ENCODE measurements at regions not wholly inside any gene's neighbourhood (a gene's known extent, or its start where the extent isn't known, plus 50 kb on each side); places are given as distances from the start of the nearest gene placed in this dataset.

DNA sequence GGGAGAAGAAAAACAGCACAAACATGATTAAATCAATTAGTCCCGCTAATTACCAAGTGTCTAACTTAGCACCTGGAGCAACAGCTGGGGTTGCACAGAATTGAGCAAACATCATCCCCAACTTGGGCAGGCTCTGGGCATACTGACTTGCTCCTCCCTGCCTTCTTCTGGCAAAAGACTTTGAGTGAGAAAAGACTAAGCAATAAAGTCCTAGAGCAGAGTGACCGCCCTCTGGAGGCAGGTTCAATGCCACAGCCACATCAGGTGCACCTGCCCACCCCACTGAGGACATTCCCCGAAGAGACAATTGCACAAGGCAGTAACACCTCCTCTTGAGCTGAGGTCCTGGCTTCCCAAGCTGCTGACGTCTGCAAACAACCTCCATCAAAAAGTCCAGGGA, 358.3 kb downstream of the SOX9 start:
- DNase-seq = no peak

DNA sequence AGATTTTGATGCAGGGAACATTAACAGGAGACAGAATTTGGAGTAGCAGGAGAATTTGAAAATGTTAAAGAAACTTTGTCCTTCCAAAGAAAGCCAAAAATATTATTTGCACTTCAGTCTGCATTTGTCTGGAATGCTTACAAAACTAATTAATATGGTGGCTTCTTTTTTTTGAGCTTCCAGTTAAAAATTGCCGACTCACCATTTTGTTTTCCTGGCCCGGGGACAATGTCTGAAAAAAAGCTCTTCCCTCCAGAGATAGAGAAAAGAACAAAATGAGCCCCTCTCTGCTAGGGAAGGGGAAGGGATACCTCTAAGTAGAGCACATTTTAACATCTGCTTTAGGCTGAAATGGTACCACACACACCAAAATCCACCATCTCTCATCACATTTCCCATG, 360.8 kb downstream of the SOX9 start:
- DNase-seq = no peak

DNA sequence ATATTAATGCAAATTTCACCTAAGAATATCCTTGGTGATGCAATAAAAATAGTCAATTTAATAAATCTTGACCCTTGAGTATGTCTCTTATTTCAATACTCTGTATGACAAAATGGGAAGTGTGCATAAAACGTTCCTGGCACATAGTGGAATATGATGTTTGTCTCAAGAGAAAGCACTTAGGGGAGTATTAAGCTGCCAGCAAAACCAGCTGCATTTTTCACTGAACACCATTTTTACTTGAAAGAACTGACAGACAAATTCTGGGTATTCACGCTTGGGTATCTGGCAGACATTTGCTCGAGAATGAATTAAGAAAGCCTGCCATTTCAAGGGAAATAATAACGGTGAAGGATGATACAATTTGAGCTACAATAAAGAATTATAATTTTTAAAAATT, 364.8 kb downstream of the SOX9 start:
- no peak for DNase-seq

DNA sequence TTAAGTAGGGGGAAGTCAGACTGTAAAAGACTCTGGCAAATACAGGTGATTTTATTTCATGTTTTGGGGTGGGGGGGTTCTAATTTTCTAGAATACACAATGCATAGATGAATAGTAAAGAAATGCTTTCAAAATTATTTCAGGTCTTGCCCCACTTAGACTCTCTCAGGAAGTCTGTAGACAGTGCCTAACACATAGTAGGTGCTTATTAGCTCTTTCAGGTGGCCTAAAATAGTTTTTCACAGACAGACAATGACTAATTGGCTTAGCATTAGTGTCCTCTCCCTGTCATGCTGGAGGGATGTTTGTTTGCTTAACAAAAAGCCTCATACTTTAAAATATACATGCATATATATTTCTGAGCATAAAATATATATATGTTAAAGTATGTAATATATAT, 366.0 kb downstream of the SOX9 start:
- no peak for DNase-seq

DNA sequence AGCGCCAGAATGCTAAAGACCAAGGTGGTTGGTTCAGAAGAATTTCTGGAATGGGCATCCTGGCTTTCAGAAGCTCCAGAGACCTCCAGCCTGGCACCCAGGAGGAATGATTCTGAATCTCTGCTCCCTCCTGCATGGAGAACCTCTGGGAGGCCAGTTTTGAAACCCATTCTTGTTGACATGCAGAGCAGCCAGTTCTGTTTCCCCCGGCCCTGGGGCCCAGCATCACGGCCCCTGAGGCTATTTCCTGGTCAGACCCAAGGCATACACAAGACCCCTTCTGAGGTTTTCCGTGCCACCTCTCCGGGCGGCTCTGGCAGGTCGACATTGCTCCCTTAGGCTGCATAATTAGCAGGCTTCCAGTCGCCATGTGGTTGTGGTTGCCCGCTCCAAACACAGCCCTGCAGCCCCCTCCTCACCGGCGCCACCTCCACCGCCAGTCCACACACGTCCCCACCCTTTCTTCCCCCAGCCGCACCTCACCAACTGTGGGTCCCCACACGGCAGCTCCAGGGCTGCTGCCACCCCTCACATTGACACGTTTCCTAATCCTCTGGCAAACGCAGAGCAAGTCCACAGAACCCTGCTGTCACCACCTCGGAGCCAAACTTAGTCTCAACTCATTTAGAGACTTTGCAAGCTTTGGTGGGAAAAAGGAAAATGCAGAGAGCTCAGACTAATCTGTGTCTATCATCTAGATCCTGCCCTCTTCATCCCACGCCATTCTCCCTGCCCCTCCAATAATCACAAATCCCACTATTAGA, 367.1 kb downstream of the SOX9 start:
- DNase-seq = no peak

DNA sequence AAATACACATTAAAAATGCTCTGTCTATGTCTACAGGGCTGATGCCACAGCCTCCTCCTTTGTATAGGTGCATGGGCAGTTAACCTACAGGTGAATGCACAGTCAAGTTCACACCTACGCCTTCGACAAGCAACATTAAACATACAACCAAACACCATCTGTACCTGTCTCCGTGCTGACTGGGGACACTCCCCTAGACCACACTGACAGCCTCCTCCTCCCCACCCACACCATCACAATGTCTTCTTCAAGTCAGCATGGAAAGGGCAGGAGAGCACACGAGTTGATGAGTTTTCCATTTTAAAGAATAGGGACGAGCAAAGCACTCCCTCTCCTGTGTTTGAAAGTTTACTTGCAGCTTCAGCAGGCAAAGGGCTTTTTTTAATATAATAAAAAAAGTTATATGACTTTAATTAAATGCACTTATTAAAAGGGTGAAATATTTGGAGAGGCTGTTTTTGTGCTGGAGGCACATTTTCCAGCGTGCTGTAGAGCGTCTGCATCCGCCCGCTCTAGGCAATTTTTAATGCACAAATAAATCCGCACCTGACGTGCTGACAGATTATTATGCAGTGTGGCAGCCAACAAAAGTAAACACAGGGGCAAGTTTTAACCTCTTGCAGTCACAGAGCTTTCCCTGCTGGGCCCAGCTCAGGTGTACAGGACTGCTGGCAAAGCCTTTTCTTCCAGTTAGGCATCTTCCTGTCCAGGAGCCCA, 367.9 kb downstream of the SOX9 start:
- DNase-seq = no peak

DNA sequence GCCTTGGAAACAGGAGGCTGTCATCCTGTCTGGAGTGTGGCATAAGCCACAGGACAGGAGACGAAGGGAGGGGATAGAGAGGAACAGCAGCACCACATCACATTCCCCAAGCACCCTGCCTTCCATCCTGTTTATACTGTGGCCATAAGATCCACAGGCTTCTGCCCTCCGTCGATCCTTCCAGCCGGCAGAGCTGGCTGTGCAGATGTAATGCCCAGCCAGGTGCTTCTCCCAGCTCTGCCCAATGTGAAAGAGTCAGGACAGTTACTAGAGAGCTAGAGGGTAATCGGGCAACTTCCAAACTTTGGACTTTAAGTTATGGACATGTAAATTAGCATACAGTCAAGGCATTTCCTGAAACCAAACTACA, 368.4 kb downstream of the SOX9 start:
- DNase-seq = no peak

DNA sequence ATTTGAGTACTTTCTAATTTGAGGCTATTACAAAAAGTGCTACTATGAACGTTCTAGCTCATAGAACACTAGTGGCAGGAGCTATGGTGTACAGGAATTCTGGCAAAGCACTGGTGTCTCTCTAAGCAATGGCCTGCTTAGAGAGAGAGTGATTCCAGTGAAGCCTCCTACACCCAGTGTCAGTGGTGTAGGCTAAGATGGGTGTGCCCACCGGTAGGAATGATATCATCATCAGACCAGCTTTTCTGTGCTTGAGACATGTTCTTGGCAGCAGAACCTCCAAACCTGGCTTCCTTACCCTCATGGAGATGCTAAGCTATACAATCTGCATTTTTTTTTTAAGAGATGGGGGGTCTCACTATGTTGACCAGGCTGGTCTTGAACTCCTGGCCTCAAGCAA, 370.3 kb downstream of the SOX9 start:
- DNase-seq = no peak

DNA sequence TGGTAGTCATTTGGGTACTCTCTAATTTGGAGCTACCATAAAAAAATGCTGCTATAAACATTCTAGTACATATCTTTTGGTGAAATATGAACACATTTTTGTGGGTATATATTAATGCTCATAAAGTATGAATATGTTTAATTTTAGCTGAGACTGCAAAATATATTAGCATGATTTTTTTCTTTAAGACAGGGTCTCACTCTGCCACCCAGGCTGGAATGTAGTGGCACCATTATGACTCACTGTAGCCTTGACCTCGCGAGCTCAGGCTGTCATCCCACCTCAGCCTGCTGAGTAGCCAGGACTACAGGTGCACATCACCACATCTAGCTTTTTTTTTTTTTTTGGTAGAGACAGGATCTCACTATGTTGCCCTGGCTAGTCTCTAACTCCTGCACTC, 371.7 kb downstream of the SOX9 start:
- no peak for DNase-seq

DNA sequence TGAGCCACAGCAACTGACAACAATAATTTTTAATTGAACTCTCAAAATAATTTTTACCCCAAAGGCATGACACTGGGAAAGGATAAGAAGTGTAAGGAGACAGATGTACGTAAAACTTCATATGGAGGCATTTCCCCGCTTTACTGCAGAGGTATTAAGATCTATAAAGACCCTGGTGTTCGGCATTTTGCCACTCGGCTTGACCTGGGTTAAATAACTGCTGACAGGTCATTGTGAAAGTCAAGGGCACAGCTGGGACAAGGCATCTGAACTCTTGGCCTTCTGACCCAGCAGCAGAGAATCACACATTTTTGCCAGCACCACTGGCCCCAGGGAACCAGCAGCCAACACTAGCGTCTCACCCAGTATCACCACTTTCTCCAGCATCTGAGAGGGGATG, 372.1 kb downstream of the SOX9 start:
- DNase-seq = no peak

DNA sequence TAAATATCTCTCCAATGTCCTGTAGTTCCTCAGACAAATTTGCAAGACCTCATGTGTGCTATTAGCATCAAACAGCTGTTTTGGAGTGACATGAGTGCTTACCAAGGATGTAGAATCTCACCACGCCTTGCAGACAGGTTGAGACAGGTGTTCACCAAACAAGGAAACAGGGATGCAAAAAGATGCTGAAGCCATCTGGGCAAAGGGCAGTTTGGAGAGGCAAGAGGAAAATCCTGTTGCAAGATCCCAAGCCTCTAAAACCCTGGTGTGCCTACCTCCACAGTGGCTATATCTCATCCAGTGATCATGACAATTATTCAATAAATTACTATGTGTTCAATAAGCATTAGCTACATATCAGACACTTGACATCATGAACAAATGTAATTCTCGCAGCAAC, 373.7 kb downstream of the SOX9 start:
- no peak for DNase-seq

DNA sequence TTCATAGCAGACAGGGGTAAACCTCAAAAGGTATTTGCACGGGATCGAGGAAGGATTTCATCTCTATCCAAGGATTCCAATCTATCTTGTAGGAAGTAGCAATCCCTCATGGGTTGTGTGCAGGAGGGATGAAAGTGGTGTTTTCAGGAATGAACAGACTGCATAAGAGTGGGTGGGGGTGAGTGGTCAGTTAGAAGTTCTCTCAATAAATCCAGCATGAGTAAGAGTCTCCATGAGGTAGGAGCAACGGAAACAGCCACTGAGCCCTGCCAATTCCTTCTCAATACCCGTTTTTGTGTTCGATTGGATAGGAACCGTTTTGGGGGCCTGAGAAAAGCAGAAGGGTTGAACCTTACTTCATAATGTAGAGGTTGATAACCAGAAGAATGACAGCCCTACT, 375.6 kb downstream of the SOX9 start:
- DNase-seq = no peak

DNA sequence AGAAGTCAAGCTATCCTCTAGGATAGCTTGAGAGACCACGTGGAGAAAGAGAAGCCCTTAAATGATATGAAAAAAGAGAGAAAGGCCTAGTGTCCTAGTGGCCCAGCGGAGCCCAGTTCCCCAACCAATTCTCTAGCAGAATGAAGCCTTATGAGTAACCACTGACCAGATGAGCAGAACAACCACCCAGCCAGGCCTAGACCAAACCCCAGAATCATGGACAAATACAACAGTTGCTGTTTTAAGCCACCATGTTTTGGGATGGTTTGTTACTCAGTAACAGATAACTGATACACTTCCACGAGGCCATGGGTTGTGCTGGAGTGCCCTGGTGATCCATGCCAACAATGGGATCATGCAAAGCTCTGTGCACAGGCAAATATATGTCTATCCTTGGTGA, 377.1 kb downstream of the SOX9 start:
- DNase-seq = no peak

DNA sequence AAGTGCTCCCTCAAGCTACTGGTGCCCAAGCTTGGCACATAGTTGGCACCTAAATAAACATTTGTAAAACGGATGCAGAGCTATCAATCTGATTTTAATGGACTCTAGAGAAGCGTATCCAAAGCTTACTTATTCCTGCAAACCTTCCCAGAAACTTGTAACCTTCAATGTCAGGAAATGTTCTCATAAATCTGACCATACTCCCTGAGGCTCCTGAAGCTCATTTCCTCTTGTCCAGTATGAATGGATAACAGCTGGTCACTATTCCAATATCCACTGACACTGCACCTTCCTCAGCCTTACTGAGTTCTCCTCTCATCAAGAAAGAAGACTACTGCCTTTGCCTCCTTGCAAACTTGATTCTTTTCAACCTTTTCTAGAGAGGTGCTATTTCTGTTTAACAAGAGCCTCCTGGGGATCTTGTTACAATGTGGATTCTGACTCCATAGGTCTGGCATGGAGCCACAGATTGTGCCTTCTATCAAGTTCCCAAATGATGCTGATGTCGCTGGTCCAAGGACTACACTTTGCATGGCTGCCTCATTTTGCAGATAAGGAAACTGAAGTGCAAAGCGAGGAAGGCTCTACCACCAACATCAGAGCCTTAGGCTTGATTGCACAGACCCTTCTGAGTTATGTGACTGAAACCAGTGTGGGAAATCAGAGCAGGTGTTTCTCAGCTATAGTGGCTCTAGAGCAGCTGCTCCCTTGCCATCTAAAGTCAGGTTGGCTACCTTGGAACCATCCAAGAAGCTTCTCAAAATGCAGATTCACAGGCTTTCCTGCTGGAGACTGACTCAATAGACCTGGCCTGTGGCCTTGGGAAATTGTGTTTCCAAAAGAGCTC, 377.8 kb downstream of the SOX9 start:
- no peak for DNase-seq

DNA sequence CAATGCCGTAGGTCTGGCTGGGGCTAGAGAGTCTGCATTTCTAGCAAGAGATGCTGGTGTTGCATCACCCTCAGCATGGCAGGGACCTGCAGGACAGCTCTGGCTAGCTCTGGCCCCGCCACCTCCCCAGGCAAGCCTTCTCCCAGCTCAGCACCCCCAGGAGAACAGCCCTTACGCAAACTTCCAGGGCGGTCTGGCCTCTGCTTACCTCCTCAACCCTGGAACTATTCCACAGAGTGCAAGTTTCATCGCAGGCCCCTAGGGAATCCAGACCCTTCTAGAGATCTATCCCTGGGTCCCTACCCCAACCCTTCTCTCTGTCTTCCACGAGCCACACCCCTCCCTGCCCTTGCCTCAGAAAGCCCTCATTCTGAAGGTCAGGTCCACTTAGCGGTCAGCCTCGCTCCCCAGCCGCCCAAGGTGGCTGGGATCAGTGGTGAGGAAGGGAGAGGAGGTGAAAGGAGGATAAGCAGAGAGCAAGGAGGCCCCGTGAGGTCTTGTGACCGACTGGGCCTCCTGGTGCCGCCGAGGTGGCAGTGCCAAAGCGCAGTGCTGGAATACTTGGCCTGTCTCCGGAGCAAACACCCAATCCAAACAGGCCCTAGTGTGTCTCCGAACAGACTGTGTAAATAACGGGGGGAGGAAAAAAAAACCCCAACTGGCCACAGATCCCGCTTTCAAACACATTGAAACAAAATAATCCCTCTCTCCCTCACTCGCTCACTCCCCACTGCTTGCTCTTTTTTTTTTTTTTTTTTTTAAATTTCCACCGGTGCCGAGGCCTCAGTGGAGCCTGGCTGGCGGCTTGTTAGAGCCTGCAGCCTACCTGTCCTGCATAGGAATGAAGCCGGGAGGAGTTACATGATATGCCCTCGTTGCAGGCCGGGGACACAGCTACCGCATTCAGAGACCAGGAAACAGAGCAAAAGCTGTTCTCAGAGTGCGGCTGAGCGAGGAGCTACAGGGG, 380.9 kb downstream of the SOX9 start:
- DNase-seq = no peak

DNA sequence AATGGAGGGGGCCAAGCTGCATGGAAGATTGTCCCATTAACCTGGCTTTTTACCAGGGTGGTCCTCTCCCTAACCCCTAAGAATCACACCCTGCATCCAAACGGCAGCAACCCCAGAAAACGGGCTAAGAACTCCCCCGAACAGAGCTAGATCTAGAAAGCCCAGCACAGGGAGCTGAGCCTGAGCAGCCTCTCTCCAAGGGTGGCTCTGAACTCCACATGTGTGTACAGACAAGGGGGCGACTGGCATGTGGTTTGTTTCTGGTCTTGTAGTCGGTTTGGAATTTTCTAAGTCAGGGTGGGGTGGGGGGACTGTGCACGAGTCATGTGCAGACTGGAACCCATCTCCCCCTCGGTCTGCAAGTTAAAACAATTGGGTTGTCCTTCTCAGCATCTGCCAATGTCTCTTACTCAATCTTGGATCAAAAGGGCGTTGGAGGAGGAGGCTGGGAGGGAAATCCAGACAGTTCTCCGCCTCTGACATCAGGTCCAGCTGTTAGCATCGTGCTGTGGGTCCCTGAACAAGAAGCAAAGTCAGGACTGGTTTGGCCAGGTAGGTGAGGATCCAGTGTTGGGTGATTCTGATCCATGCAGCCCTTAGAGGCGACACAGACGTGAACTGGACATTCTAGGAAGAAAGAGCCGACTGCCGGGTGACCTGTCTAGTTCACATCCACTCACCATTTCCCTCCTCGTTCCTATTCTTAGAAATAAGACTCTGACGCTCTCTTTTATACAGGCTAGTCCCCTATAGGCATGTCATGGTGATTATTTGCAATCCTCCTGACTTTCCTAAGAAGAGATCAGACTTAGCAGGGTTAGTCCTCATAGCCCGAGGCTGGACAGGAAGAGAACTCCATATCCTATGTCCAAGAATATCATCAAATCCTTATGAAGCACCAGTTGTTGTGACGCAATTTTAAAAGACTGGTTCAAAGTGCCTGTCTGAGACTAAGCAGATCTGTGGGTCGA, 381.8 kb downstream of the SOX9 start:
- no peak for DNase-seq

DNA sequence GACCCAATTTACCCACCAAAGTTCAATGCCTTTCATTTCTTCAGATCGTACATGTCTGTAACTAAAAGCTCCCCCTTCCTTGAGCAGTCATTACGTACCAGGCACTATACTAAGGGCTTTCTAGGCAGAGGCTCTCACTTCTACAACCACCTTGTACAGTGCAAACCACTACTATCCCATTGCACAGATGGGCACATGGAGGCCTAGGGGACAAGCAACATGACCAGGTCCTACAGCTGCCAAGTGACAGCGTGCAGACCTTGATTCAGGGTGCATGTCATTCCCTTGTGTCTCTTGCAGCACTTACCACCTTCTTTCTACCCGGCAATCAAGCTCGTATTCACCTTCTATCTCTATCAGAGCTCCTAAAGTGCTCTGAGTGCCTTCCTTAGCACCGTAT, 382.7 kb downstream of the SOX9 start:
- no peak for DNase-seq

DNA sequence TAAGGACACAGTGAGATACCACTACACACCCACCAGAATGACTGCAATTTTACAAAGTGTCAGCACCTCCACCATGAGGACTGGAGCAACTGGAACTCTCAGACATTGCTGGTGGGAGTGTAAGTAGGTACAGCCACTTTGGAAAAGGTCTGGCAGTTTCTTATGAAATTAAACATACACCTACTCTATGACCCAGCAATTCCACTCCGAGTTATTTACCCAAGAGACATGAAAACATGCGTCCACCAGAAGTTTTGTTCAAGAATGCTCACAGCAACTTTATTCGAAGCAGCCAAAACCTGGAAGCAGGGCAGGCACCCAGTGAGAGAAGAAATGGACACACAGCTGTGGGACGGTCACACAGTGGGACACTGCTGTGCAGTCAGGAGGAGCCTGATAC, 384.0 kb downstream of the SOX9 start:
- no peak for DNase-seq

DNA sequence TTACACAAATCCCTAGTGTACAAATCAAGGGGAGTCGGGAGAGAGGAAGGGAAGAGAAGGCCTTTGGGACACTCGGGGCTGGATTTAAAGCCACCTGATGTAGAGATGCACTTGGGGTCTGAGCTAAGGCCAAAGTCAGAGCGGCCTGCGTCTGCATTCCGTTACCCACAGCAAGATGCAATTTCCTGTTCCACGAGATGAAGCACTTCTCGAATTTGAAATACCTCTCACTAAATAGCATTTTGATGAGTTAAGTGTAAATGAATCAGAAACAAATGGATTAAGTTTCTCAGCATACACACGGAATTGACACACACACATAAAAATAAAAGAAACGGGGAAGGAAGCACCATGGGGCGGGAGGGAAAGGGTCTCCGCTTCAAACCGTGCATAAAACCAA, 386.0 kb downstream of the SOX9 start:
- DNase-seq = no peak

DNA sequence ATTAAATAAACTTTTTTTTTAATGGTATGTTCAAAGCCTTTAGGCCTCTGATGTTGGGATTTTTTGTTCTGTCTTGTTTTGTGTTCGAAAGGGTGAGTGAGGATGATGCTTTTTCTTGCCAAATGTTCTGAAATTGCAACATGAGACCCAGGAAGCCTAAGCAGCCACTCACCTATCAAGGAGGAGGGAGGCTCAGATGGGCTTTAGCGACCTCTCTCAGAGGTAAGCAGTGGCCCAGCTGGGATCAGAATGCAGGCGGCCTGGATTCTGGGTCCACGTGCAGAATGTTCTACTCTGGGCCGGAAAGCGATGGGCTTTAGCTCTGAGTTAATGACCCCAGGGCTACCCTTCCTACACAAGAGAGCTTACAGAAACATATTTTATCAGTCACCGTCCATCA, 386.6 kb downstream of the SOX9 start:
- DNase-seq = no peak

DNA sequence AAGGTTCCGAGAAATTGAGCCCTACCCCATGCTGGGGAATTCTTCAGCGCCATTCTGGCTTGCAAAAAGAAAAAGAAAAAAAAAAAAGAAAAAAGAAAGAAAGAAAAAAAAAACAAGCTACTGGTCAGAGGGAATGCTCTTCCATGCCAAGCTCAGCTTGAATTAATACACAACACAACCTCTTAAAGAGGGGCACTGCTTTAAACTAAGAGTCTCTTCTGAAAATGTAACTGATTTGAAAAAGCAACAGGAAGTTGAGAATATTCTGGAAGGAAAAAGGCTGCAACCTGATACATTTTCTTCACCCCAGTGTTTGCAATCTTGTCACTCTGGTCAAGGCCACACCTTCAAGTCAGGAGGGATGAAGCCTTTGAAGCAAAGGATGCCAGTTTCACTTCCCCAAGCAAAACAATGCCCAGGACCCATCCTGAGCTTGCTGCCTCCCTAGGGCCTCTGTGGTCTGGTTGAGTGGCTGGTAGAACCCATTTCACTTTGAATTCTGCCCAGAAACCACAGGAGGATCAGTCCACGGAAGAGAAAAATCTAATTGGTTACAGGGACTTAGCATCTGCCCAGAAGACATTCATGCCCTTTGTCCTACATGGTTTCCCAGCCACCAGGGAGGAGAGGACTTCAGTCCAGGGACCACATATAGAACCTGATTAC, 389.7 kb downstream of the SOX9 start:
- DNase-seq = no peak
